Midbrain (tissue), 1 donor: ENCODE measurements at regions not wholly inside any gene's neighbourhood (a gene's known extent, or its start where the extent isn't known, plus 50 kb on each side); places are given as distances from the start of the nearest gene placed in this dataset.

Experiments used
- DNase-seq: peaks from one replicate; lab custom pipeline; 2025; lab: John Stamatoyannopoulos, UW

- no peak for DNase-seq
These were observed 351.1 kb downstream of the GRXCR1 start for GRCh38 chr4:43243433-43244116.

- DNase-seq = no peak
These were observed 352.3 kb downstream of the GRXCR1 start for GRCh38 chr4:43244688-43245382.

- no peak for DNase-seq
These were observed 359.3 kb downstream of the GRXCR1 start for GRCh38 chr4:43251841-43252240.

- DNase-seq = no peak
These were observed 361.0 kb downstream of the GRXCR1 start for GRCh38 chr4:43253541-43253940.

- DNase-seq = no peak
These were observed 372.2 kb downstream of the GRXCR1 start for GRCh38 chr4:43264730-43265129.

- no peak for DNase-seq
These were observed 379.4 kb downstream of the GRXCR1 start for GRCh38 chr4:43271946-43272345.

GRCh38 chr4:43274376-43274775 is 381.9 kb downstream of the GRXCR1 start:
- DNase-seq = no peak

GRCh38 chr4:43275779-43276178 is 383.3 kb downstream of the GRXCR1 start:
- DNase-seq = no peak

- DNase-seq = no peak
These were observed 383.8 kb downstream of the GRXCR1 start for GRCh38 chr4:43276321-43276720.

GRCh38 chr4:43277003-43277402 is 384.5 kb downstream of the GRXCR1 start:
- no peak for DNase-seq

GRCh38 chr4:43282534-43282933 is 390.0 kb downstream of the GRXCR1 start:
- DNase-seq = no peak

- no peak for DNase-seq
These were observed 393.6 kb downstream of the GRXCR1 start for GRCh38 chr4:43286137-43286536.

GRCh38 chr4:43296946-43297528 is 404.5 kb downstream of the GRXCR1 start:
- no peak for DNase-seq

GRCh38 chr4:43316813-43317212 is 424.3 kb downstream of the GRXCR1 start:
- no peak for DNase-seq

GRCh38 chr4:43325220-43325967 is 432.9 kb downstream of the GRXCR1 start:
- no peak for DNase-seq

GRCh38 chr4:43330288-43330687 is 437.8 kb downstream of the GRXCR1 start:
- DNase-seq = no peak

GRCh38 chr4:43331226-43332051 is 438.9 kb downstream of the GRXCR1 start:
- no peak for DNase-seq

GRCh38 chr4:43332052-43332425 is 439.5 kb downstream of the GRXCR1 start:
- DNase-seq = no peak

GRCh38 chr4:43337707-43338106 is 445.2 kb downstream of the GRXCR1 start:
- no peak for DNase-seq

GRCh38 chr4:43339435-43339834 is 446.9 kb downstream of the GRXCR1 start:
- DNase-seq = no peak

- no peak for DNase-seq
These were observed 449.2 kb downstream of the GRXCR1 start for GRCh38 chr4:43341741-43342140.

- no peak for DNase-seq
These were observed 450.8 kb downstream of the GRXCR1 start for GRCh38 chr4:43343298-43343697.
